GM18511 (cell line): ENCODE measurements at regions not wholly inside any gene's neighbourhood (a gene's known extent, or its start where the extent isn't known, plus 50 kb on each side); places are given as distances from the start of the nearest gene placed in this dataset.

Experiments
- ATAC-seq: cut with Tn5 transposase; IDR thresholded peaks from one replicate; pipeline ENCODE4 v1.9.1; 2021; ENCODE audit warnings: mild to moderate bottlenecking, moderate library complexity; ENCODE audit not compliant: unreplicated experiment

DNA sequence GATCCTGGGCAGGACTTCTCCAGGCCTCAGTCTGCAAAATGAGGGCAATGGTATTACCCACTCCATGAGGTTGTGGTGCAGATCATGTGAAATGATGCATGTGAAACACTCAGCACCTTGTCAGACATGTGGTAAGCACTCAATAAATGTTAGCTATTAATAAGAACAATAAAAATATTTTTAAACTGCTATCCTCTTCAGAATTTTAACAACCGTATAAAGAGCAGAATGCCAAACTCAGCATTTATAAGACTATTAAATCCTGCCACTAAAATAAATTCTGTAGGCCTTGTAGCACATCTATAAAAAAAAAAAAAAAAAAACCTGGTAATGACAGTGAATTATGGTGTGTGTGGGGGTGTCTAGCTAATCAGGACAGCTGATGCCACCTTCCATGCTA lies 213.9 kb upstream of the UMPS start:
- no peak for ATAC-seq

GRCh38 chr3:124517306-124517705 lies 212.9 kb upstream of the UMPS start:
- no peak for ATAC-seq

DNA sequence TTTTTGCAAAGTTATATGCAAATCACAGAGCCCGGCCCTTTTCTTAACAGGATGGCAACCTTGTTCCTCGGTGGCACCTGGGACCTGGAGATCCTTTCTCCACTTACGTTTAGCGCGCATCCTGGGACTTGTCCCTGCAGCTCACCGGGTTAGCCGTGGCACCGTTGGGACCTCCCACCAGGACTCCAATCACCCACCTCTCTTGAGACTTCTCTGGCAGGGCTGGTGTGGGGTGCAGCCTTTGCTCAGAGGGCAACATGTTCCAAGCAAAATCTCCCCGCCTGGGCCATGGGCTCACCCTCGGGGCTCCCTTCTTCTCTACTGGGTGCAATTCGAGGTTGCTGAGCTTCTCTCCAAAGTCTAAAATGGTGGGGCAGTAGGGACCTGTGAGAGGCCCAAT lies 211.9 kb upstream of the UMPS start:
- no peak for ATAC-seq

DNA sequence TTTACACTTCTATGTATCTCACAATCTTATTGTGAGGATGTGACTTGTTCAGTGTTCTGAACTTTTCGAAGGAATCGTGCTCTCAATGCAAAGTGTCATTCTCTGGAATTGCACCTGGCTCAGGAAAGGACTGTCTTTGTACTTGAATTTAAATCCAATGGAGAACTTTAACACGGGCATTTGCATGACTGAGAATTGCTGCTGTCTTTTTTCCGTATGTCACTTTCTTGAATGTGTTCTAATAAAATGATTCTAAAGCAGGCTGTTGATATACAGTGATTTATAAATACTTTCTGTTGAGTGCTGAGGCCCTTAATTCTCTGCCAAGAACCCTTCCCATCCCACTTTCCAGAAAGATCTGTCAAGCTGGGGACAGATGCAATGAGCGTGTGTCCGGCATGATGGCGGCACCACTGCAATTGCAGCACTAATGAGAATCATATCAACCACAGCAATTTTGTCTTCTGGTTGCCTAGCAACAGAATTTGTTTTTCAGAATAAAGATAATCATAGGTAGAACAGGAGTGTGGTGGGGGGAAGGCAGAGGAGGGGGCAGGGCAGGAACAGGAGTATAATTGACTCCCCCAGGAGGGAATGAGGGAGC lies 210.6 kb upstream of the UMPS start:
- no peak for ATAC-seq

DNA sequence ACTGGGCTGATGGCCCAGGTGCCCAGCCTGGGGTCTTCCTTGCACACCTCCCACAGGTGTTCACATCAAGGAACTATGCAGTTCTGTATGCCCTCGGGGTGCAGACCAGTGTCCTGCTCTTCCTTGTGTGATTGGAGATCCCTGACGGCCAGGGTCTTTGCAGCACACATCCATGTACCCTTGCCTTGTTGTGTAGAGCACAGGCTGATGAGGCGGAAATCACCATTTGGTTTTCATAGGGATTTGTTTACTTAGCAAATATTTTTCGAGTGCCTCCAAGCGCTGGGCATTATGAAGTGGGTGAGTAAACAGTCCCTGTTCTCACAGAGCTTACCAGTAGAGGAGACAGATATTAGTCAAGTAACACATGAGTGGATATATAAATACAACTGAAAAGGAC lies 209.3 kb upstream of the UMPS start:
- no peak for ATAC-seq

GRCh38 chr3:124522082-124522625 lies 208.1 kb upstream of the UMPS start:
- ATAC-seq, result no peak

- no peak for ATAC-seq
Observed at GRCh38 chr3:124526601-124527000, 203.7 kb upstream of the UMPS start.

GRCh38 chr3:124529826-124530571 lies 200.3 kb upstream of the UMPS start:
- ATAC-seq, result no peak

- no peak for ATAC-seq
Observed at GRCh38 chr3:124530916-124531315, 199.3 kb upstream of the UMPS start.

DNA sequence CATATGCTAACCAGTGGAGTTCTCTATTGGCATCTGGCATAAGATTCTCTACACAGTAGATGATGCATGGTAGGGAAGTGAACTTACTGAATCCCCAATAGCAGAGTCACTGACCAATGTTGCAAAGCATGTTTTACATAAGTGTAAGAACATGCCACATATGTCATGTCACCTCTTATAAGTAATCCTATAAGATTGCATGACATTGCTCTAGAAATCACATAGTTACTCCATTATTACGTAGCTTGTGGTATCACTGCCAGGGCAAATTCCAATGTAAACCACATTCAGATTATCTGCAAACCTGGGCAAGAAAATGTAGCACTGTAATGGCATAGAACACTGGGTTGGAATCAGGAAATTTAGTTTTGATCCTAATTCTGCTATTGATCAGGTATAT lies 198.2 kb upstream of the UMPS start:
- ATAC-seq, result no peak

DNA sequence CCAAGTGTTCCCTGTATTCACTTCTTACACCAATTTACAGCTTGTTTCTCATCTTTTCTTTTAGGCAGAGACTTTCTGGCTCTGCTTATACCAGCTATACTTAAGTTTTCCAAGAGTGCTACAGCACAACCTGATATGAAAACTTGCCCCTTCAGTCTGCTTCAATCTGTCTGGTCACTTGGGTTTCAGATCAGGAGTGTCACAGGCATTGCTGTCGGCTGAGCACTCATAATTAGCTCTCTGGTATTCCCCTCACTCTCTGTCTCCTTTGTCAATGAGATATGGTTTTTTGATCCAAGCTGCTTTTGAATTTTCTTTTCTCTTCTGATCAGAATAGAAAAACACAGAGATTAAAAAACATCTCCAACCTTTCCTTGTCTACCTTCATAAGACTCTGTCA lies 194.9 kb upstream of the UMPS start:
- no peak for ATAC-seq

- no peak for ATAC-seq
Observed at GRCh38 chr3:124540550-124541211, 189.6 kb upstream of the UMPS start.

- no peak for ATAC-seq
Observed at GRCh38 chr3:124542214-124542869, 187.9 kb upstream of the UMPS start.

GRCh38 chr3:124545891-124546290 lies 184.4 kb upstream of the UMPS start:
- ATAC-seq, result no peak

- ATAC-seq, result no peak
Observed at GRCh38 chr3:124552224-124552623, 178.0 kb upstream of the UMPS start.

DNA sequence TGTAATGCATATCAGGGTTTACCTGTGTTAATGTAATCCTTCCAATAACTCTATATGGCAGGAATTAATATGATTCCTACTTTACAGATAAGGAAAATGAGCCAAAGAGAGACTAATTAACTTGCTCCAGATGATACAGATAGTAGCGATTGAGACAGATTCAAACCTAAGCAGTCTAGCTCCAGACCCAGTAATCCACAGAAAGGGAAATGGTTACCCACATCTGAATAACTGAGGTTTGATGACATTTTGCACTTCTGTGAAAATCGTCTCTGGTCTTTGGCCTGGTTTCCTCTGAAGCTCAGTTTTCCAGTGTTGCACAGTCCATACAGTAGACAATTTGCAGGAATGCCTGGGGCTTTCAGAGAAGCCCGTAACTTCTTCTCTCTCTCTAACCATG lies 177.1 kb upstream of the UMPS start:
- ATAC-seq, result no peak

GRCh38 chr3:124556636-124557035 lies 173.6 kb upstream of the UMPS start:
- ATAC-seq, result no peak

GRCh38 chr3:124557433-124558232 lies 172.6 kb upstream of the UMPS start:
- ATAC-seq, result no peak

DNA sequence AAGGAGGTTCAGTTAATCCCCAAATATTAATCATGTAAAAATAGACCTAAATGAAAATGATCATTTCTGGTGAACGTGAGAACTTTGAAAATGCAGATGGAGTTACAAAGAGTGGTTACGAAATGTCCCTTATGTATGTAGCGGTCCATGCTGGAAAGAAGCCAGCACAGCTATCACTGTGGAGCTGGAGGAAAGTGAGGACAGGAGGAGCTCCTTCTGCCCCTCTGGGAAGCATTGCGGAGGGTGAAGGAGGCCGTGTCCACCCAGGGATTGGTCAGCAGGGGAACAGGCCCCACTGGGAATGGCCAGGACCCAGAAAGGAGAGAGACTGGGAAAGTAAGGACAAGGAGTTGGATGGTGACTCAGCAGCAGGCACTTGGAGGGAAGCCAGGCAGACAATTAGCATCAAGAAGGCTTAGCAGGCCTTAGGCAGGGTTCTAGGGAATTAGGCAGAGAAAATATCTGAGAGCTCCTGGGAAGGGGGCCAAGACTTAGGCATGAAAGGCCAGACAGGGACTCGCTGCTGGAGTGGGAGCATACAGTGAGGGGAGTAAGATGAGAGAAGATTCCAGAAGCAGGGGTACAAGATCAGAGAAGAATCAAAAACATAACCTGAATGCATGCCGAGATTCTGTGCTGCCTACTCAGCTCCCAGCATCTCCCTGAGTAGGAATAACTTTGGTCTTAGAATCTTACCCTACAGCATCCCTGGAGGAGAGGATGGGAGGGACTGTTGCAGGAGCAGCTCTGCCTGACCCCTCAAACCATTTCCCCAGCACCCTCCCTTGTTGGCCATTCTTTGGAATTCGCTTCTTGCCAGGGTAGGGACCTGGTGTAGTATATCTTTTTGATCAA lies 171.0 kb upstream of the UMPS start:
- ATAC-seq, result no peak
